HEK293 (cell line): ENCODE measurements at regions not wholly inside any gene's neighbourhood (a gene's known extent, or its start where the extent isn't known, plus 50 kb on each side); places are given as distances from the start of the nearest gene placed in this dataset.

ENCODE experiments used
- ZNF132 ChIP-seq: fragments of 450-650 bp; formaldehyde crosslinking; IDR thresholded peaks from 2 replicates; pipeline ENCODE4 v1.5.1; 2017; ENCODE audit warnings: missing biosample characterization, missing genetic modification characterization, borderline replicate concordance
- ZNF394 ChIP-seq: fragments of 450-650 bp; formaldehyde crosslinking; IDR thresholded peaks from 2 replicates; pipeline ENCODE4 v1.5.1; 2016; ENCODE audit warnings: missing biosample characterization, missing genetic modification characterization, mild to moderate bottlenecking, moderate library complexity, borderline replicate concordance
- TF ChIP-seq, protein P1 (sequence below): fragments of 450-650 bp; formaldehyde crosslinking; IDR thresholded peaks from 2 replicates; pipeline ENCODE4 v1.5.1; 2016; ENCODE audit warnings: missing biosample characterization, missing genetic modification characterization

GRCh38 chr5:139745800-139746690, 49.6 kb upstream of the PSD2 start (continued):
- TF ChIP-seq, protein P1, sequence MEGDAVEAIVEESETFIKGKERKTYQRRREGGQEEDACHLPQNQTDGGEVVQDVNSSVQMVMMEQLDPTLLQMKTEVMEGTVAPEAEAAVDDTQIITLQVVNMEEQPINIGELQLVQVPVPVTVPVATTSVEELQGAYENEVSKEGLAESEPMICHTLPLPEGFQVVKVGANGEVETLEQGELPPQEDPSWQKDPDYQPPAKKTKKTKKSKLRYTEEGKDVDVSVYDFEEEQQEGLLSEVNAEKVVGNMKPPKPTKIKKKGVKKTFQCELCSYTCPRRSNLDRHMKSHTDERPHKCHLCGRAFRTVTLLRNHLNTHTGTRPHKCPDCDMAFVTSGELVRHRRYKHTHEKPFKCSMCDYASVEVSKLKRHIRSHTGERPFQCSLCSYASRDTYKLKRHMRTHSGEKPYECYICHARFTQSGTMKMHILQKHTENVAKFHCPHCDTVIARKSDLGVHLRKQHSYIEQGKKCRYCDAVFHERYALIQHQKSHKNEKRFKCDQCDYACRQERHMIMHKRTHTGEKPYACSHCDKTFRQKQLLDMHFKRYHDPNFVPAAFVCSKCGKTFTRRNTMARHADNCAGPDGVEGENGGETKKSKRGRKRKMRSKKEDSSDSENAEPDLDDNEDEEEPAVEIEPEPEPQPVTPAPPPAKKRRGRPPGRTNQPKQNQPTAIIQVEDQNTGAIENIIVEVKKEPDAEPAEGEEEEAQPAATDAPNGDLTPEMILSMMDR (tag by site-specific recombination) = no peak
- TF ChIP-seq ZNF394 (tag by site-specific recombination) (no peak; the same call in 1 of the 2 replicates), ZNF132 (tag by site-specific recombination) (no peak)
